ENCODE measurements at regions not wholly inside any gene's neighbourhood (a gene's known extent, or its start where the extent isn't known, plus 50 kb on each side); places are given as distances from the start of the nearest gene placed in this dataset.
A peak's percentile ranks its signal among the peaks of the same experiment; 100 is the strongest.
"Not testable (repeated sequence)": the region's sequence is repeated elsewhere in the genome, so short reads cannot be mapped to it uniquely, and the experiment has no call there.

DNA sequence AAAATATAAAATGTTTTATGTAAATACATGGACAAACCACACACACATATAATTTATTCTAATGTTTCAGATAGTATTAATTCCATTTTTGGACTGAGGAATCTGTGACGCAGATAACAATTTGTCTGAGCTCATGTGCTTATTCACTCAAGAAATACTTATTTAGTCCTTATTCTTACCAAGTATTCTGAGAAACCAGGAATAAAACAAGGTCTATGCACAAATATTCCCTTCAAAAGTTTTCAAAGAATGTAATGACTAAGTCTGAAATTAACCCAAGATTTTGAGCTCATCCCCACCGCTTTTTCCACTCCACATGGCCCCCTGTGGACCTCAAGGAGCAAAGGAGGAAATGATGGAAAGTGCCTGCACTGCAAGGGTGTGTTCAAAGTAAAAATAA lies 1022.3 kb downstream of the EFNA5 start:
- no peak for DNase-seq (ENCODE audit: low read depth in 4 of 4, low spot score in 2 of 4)

DNA sequence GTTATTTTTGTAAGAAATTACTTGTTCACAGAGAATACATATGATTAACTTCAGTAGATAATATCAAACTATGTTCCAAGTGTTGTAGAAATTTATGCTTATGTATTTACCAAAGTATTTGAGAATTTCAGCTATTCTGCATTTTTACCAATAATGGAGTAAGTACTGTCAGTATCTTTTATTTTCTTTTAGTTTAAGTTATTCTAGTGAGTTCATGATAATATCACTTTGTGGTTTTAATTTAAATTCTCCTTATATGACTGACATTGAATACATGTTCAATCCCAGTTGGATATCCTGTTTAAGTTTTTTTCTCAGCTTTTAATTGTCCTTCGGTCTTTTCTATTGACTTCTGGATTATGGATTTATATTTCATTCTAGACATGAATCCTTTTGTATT lies 1024.6 kb downstream of the EFNA5 start:
- no peak for DNase-seq (ENCODE audit: low read depth in 4 of 4, low spot score in 2 of 4)

DNA sequence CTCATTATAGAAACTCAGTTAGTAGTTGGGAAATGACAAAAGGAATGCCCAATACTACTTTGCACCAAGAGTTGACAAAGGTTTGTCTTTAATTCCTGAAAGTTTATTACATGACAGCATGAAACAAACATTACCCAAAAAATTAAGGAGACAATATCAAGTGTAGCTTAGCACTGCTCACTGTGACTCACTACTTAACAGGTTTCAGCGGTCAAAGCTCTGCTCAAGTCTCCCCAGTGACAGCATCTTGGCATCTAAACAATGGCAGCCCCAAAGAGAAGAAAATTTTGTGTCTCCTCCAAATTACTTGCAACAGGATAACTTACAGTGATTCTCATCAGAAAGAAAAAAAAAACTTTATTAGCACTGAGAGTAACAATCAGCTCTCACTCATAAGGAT lies 1030.2 kb downstream of the EFNA5 start:
- DNase-seq (ENCODE audit: low read depth in 4 of 4, low spot score in 2 of 4), result no peak

DNA sequence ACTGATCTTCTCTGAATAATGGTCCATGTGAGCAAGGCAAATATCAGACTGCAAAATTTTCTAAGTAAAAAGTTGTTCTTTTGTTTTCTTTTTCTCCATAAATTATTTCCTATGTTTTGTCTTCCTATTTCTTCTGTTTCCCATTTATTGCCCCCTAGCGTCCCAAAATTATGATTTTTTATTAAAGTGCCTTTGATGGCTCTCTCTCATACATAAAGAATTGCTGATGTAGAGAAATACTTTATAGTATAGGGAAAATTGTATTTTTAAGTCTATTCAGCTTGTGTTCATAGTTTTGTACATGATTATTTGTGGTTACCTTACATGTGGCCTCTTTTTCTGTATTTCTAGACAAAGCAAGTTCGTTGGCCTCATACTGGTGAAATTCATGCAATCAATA lies 1031.2 kb downstream of the EFNA5 start:
- DNase-seq (ENCODE audit: low read depth in 4 of 4, low spot score in 2 of 4), result no peak

DNA sequence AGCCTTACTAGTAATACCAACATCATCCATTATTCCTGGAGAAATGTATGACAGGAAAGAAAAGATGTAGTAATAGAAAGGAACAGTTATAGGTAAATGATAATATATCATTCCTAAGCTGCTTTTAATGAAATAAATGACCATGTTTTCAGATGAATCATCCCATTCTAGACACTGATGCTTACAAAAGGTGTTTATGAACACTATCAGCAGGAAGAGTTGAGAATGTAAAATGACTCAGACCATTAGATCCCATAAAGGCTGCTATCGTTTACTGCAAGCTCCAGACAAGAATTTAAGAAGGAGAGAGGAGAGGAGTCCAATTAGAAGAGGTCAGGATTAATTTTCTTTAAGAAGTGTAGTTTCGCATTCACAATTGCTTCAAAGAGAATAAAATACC lies 1033.5 kb downstream of the EFNA5 start:
- DNase-seq (ENCODE audit: low read depth in 4 of 4, low spot score in 2 of 4), result no peak

DNA sequence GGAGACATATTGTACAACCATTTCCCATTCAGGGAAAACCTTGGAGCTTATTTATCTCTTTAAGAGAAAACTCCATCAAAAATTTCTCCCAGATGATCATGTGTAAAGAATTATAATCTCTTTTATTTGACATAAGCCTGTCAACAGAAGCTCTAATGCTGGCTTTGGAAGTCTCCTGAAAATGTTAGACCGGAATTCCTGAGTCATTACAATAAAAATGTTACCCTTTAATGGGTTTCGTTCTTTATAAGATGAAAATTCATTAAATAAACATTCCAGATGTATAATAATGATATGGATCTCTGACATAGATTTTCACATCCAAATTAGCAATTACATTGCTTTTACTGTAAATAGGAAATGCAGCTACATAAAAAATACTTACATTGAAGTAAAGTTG lies 1036.4 kb downstream of the EFNA5 start:
- no peak for DNase-seq (ENCODE audit: low read depth in 4 of 4, low spot score in 2 of 4)

DNA sequence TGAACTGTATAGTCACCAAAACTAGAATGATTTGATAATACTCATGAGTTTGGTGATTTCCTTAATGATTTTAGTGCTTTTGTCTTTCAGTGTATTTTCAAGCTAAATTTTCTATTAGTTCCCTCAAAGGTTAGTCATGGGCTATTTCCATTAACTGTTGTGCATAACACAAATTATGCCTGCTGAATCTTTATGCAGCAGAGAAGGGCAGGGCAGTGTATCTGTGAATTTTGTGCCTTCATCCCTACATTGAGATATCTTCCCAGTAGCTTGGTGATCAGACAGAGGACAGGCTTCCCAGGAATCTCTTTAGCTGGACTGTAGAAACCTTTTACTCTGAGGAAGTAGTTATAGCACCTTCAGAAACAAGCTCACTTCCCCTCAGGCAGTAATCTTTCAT lies 1036.9 kb downstream of the EFNA5 start:
- no peak for DNase-seq (ENCODE audit: low read depth in 4 of 4, low spot score in 2 of 4)

DNA sequence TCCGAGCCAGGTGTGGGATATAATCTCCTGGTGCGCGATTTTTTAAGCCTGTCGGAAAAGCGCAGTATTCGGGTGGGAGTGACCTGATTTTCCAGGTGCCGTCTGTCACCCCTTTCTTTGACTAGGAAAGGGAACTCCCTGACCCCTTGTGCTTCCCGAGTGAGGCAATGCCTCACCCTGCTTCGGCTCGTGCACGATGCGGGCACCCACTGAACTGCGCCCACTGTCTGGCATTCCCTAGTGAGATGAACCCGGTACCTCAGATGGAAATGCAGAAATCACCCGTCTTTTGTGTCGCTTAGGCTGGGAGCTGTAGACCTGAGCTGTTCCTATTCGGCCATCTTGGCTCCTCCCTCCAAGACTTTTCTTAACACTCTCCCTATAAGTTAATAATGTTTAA lies 1042.3 kb downstream of the EFNA5 start:
- DNase-seq (ENCODE audit: low read depth in 4 of 4, low spot score in 2 of 4), result not testable (repeated sequence)

DNA sequence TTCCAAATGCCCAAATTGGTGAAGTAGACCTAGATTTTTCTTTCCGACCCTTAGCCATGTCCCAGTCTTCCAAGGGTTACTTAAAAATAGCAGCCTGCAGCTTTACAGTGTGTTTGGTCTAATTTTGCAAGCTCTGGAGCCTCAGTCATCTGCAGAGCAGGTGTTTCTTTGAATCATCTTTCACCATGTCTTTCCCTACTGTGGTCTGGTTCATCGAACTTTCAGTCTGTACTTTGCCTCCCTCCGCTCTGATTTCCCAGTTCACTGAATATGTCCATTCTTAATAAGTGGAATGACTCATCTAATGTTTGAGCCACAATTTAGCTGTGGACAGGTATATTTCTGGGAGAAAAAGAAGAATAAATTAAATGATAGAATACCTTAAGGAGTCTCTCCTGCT lies 1060.7 kb downstream of the EFNA5 start:
- DNase-seq (ENCODE audit: low read depth in 4 of 4, low spot score in 2 of 4), result no peak

DNA sequence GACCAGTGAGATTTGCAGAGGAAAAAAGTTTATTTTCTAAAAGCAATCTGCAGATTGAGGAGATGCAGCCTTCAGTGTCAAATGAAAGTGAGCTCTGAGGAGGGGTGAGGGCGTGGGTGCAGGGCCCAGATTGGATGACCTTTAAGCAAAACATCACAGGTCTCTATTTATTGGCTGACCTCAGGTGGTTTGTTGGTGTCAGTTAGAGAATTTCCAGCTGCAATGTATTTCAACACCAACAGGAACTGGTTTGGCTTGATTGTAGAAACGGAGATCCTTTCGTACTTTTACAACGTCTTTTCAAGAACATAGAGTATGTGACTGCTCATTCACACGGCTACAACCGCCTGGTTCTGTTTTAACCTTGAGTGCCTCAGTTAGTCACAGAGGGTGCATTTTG lies 1069.1 kb downstream of the EFNA5 start:
- peak in 2 of 4 donors; percentile 17 to 23 for DNase-seq (ENCODE audit: low read depth in 4 of 4, low spot score in 2 of 4)

DNA sequence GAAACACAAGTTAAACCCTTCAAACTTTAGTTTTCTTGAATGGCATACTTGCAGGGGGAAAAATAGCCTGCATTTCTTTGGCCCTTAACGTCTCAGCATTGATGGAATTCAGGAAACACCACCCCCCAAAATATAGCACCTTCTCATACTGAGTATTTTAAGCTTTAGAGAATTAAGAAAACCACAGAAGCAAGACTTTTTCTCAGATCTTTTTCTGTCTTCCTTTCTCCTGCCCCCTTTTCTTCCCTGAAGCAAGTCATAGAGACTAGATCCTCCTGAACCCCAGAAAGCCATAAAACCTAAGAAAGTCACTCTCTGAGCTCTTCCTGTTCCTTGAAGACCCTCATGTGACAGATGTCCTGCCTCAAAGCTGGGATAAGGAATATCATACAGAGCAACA lies 1069.9 kb downstream of the EFNA5 start:
- DNase-seq (ENCODE audit: low read depth in 4 of 4, low spot score in 2 of 4), result no peak

DNA sequence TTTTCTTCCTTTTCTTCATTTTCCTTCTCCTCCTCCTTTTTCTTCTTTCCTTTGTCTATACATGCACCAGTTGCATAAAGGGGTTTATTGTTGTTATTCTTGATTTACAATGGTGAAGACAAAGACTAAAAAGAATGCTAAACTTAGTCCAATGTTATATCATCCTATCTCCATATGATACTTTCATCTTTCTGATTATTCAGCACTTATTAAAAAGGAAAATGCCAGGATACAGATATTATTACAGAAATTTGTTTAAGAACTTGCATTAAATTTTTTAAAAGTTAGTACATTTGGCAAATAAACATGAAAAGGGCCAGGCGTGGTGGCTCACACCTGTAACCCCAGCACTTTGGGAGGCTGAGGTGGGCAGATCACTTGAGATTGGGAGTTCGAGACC lies 1074.9 kb downstream of the EFNA5 start:
- DNase-seq (ENCODE audit: low read depth in 4 of 4, low spot score in 2 of 4), result no peak

DNA sequence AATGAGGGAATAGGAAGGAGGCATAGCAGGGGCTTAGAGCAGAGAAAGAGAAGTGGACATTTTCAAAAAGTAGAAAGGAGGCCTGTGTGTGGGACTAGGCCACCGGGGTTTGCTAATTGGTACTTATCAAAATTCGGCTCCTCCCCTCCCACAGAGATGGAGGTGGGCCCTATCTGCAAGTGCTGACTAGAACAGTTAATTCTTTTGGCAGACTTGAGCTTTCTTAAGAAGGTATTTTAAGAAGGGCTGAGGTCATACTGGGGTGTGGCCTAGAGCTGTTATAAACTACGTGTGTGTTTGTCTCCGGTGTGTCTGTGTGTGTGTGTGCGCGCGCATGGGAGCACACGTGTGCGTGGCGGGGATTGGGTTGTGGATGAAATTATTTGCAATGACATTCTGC lies 1086.5 kb downstream of the EFNA5 start:
- DNase-seq (ENCODE audit: low read depth in 4 of 4, low spot score in 2 of 4), result no peak

DNA sequence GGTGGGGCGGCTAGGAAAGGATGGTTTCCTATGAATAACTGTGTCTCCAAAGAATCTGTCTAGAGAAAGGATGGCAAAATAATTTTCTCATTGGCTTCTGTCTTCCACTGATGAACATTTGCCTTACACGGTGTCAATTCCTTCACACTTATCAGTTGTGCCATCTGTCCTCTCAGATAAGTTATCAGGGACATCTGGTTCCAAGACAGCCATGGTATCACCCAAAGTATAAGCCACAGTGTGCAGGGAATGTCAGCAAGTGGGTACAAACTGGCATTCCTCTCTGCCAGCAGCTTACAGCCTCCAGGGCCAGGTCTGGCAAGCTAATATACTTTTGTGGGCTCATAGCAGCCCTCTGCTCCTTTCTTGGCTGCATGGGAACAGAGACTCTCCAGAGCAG lies 1092.0 kb downstream of the EFNA5 start:
- DNase-seq (ENCODE audit: low read depth in 4 of 4, low spot score in 2 of 4), result no peak

DNA sequence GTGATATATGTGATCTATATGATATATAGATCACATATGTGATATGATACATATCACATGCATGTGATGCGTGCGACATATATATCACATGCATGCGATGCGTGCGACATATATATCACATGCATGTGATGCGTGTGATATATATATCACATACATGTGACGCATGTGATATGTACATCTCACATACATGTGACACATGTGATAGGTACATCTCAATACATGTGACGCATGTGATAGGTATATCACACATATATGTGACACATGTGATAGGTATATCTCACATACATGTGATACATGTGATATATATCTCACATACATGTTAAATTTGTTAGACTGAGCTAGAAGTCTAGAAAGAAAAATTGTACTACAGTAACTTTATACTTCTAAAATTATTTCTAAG lies 1095.9 kb downstream of the EFNA5 start:
- DNase-seq (ENCODE audit: low read depth in 4 of 4, low spot score in 2 of 4), result no peak

DNA sequence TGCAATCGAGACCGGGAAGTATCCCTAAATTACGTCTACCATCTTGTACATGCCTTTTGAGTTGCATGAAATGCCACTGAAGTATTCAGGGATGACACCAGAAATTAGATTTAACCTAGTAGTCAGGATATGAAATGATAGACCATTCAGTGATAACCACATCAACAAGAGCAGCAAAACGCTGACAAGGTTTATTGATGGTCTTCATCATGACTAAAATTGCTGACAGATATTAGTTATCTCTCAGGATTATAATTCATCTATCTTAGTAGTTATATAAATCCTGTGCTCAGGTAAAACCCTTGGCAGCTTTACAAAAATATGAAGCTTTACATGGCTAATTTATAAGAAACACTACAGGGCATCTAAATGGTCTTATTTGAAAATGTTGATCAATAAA lies 1104.7 kb downstream of the EFNA5 start:
- no peak for DNase-seq (ENCODE audit: low read depth in 4 of 4, low spot score in 2 of 4)

DNA sequence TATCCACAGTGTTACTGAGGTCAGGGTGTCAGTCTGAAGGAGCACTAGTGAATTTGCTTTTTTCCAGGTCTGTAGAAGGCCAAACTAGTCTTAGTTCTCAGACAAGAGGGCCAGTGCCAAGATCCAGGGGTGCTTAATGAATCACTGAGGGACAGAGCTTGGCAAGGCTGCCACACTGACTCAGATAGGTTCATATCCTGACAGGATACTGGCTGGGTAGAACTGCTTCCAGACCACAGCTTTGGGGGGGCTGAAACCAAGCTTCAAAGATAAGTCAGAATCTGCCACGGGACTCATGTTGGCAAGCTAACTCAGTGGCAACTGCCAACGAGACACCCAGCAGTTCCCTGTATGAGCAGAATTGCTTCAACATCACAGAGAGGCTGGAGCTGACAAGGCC lies 1125.4 kb downstream of the EFNA5 start:
- DNase-seq (ENCODE audit: low read depth in 4 of 4, low spot score in 2 of 4), result no peak

DNA sequence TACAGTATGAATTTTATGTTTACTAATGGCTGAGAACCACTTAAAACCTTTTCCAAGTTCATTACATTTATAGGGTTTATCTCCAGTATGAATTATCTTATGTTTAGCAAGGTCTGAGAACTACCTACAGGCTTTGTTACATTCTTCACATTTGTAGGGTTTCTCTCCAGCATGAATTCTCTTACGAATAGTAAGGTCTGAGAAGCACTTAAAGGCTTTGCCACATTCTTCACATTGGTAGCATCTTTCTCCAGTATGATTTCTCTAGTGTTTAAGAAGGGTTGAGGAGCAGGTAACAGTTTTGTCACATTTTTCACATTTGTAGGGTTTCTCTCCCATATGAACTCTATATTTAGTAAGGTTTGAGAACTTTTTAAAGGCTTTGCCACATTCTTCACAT lies 1127.4 kb downstream of the EFNA5 start:
- no peak for DNase-seq (ENCODE audit: low read depth in 4 of 4, low spot score in 2 of 4)

DNA sequence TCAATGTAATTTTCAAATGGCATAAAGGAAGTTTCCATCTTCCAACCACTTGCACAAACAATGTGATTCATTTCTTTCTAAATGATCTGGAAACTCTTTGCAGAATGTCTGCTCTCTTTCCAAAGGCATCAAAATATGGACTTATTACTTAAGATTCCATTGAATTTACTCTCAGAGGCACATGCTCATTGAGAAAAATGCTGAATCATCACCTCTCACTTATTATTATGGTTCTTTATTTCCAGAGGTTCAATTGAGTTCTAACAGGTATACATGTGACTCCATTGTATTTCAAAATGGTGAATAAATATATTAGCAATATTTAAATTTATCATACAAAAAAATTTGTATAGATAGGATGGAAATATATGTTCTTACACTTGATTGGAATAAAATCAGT lies 1140.6 kb downstream of the EFNA5 start:
- no peak for DNase-seq (ENCODE audit: low read depth in 4 of 4, low spot score in 2 of 4)

DNA sequence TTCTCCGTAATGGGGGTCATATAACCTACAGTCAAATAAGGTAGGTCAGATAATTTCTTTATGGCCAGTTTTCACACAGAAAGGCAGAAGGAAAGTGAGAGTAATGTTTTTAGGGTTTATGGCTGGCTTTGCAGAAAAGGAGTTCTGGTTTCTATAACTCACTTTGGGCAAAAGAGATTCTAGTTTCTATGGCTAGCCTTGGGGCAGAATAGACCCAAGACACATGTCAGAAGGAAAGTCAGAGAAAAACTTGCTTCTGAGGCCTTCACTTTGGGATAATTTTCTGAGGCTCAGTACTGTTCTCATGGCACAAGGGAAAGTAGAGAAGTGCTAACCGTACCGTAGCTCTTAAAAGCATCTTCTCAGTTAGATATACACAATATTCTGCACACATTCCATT lies 1145.3 kb downstream of the EFNA5 start:
- DNase-seq (ENCODE audit: low read depth in 4 of 4, low spot score in 2 of 4), result no peak

DNA sequence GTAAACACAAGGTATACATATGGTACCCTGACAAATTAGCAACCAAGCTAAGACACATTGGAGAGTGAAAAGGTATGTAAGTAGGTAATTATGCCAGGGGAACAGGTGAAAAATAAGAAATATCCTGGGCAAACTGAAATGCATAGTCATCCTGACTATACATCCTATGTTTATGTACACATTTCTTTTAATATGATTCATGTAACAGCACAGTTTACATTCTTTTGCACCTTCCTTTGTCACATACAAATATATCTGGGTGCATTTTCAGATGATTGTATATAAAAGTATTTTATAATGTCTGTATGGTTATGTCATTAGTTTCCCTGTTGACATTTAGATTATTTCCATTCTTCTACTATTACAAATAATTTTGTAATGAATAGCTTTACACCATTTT lies 1146.9 kb downstream of the EFNA5 start:
- DNase-seq (ENCODE audit: low read depth in 4 of 4, low spot score in 2 of 4), result no peak

DNA sequence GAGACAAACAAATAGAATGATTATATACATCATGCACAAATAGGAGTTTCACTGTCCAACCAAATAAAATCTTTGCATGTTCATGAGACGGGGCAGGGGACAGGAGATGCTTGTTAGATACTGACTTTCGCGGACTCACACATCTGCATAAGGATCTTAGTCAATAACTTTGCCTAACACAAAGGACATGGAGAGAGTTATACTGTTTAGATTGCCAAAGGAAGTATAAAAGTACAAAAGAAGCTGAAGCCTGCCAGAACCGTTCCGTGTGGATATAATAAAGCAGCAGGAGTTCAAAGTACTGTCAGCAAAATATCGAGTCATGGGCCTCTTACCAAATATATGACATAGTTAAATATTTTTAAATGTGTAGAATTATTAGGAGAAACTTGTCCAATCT lies 1148.4 kb downstream of the EFNA5 start:
- DNase-seq (ENCODE audit: low read depth in 4 of 4, low spot score in 2 of 4), result no peak

DNA sequence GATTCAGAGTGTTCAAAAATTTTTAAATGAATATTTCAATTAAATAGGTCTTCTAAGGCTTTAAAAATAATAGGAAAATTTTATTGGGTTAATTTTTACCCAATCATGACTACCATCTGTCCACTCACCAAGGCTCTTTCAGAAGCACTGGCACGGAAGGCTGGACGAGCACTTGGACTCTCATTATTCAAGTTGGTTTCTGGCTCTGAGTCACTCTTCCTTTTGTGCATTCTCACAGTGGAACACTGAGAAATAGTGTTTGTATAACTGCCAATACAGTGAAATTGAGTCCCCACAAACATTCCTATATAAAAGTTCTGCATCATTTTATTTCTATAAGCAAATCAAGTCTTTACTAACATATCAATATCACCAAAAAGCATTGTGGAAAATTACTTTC lies 1149.0 kb downstream of the EFNA5 start:
- no peak for DNase-seq (ENCODE audit: low read depth in 4 of 4, low spot score in 2 of 4)

DNA sequence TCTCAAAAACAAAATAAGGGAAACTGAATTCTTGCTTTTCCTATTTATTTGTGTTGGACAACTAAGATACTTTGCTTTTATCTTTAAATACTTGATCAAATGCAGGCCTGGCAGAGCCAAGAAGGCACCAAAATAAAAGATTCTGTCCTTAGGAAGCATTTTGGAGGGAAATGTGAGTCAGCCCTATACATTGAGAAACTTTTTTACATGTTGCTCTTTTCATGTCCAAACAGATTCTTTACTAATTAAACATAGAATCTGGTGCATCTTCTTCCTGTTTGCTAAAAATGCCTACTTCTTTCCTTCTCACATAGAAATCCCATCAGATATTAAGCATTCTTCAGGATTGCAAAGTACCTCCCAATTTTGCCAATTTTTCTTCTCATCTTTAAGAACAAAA lies 1160.4 kb downstream of the EFNA5 start:
- DNase-seq (ENCODE audit: low read depth in 4 of 4, low spot score in 2 of 4), result no peak

All from left renal cortex interstitium (tissue), 4 donors.